ENCODE measurements at regions not wholly inside any gene's neighbourhood (a gene's known extent, or its start where the extent isn't known, plus 50 kb on each side); places are given as distances from the start of the nearest gene placed in this dataset.
"Not testable (repeated sequence)": the region's sequence is repeated elsewhere in the genome, so short reads cannot be mapped to it uniquely, and the experiment has no call there.

DNA sequence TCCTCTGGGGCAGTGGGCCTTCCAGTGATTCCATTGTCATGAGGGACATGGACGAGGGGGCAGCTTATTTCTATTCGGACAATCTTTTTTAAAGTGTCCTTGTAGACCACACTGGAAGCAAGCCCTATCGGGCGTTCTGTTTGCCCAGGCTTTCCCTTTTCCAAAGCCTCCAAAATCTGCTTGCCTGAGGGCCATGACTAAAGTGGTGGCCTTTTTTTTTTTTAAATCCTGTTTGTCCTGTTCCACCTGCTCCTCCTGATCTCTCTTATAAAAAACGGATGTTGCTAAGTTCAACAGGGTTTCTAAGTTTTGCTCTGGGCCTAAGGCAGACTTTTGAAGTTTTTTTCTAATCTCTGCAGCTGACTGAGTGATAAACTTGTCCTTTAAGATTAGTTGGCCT, 1380.1 kb downstream of the SI start:
- H3K4me1 ChIP-seq (ENCODE audit: control insufficient read depth in 1 of 2, insufficient read depth in 2 of 2, low read length in 2 of 2); H3K27me3 ChIP-seq (ENCODE audit: control insufficient read depth in 1 of 2, insufficient read depth in 2 of 2, low read length in 1 of 2); H3K36me3 ChIP-seq (ENCODE audit: control insufficient read depth in 1 of 2, insufficient read depth in 2 of 2, low read length in 1 of 2); DNase-seq; intact Hi-C loops (cut with DNase I); H3K9me3 ChIP-seq (ENCODE audit: control insufficient read depth, low read length); H3K4me3 ChIP-seq (ENCODE audit: low read length in 2 of 2); H3K27ac ChIP-seq (ENCODE audit: low read depth in 1 of 2, low read length in 2 of 2); ATAC-seq (ENCODE audit: low FRiP score): not testable (repeated sequence)
- 73 to 74% methylated on average over 5 of the region's 5 CpGs for WGBS, 2 donors

DNA sequence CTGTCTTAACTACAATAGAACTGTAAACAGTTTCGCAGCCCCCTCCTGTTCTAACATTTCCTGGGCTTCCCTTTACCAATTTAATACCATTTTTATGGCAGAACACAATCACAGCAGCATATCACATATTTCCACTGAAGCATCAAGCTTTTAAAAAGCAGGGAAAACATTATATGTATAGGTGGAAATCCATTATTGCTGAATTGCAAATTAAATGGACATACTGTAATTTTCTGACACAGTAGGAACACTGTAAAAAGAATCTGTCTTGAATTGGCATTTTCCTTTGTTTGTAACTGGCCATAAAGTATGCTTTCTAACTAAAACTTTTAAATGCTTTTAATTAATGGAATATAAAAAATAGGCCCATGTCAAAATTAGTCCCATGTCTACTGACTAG, 1385.8 kb downstream of the SI start:
- no peaks in the 10 kb centered on the region for H3K36me3 ChIP-seq (ENCODE audit: control insufficient read depth in 1 of 2, insufficient read depth in 2 of 2, low read length in 1 of 2)
- DNase-seq (no peak), ATAC-seq (ENCODE audit: low FRiP score) (no peak)
- H3K4me1 ChIP-seq (ENCODE audit: control insufficient read depth in 1 of 2, insufficient read depth in 2 of 2, low read length in 2 of 2) = no peaks in the 10 kb centered on the region
- no peak overlapping the region for H3K4me3 ChIP-seq (ENCODE audit: low read length in 2 of 2)
- 94% methylated on average over 1 of the region's 1 CpG for WGBS, 2 donors
- no peak overlapping the region for H3K27ac ChIP-seq (ENCODE audit: low read depth in 1 of 2, low read length in 2 of 2)
- no peaks in the 10 kb centered on the region for H3K27me3 ChIP-seq (ENCODE audit: control insufficient read depth in 1 of 2, insufficient read depth in 2 of 2, low read length in 1 of 2)
- intact Hi-C loops (cut with DNase I) = no loop called here
- H3K9me3 ChIP-seq (ENCODE audit: control insufficient read depth, low read length) = peaks cover 7% of the 10 kb centered on the region

DNA sequence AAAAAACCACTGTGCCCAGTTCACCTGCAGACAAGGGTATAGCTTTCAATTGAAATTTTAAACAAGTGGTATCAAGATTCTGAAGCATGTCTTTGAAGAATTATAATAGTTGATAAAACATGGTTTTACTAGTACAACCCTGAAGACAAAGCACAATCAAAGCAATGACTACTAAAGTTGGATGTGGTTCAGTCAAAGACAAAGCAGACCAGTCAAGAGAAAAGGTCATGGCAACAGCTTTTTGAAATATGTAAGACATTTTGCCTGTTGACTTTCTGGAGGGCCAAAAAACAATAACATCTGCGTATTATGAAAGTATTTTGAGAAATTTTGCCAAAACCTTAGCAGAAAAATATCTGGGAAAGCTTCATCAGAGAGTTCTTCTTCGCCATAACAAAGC, 1393.6 kb downstream of the SI start:
- Histone ChIP-seq H3K27me3 (ENCODE audit: control insufficient read depth in 1 of 2, insufficient read depth in 2 of 2, low read length in 1 of 2) (no peaks in the 10 kb centered on the region), H3K9me3 (ENCODE audit: control insufficient read depth, low read length) (peaks cover 6% of the 10 kb centered on the region), H3K4me1 (ENCODE audit: control insufficient read depth in 1 of 2, insufficient read depth in 2 of 2, low read length in 2 of 2) (no peaks in the 10 kb centered on the region), H3K36me3 (ENCODE audit: control insufficient read depth in 1 of 2, insufficient read depth in 2 of 2, low read length in 1 of 2) (no peaks in the 10 kb centered on the region), H3K27ac (ENCODE audit: low read depth in 1 of 2, low read length in 2 of 2) (no peak overlapping the region), H3K4me3 (ENCODE audit: low read length in 2 of 2) (no peak overlapping the region)
- 74 to 78% methylated on average over 2 of the region's 2 CpGs for WGBS, 2 donors
- intact Hi-C loops (cut with DNase I) = no loop called here
- no peak for ATAC-seq (ENCODE audit: low FRiP score)
- DNase-seq = no peak

DNA sequence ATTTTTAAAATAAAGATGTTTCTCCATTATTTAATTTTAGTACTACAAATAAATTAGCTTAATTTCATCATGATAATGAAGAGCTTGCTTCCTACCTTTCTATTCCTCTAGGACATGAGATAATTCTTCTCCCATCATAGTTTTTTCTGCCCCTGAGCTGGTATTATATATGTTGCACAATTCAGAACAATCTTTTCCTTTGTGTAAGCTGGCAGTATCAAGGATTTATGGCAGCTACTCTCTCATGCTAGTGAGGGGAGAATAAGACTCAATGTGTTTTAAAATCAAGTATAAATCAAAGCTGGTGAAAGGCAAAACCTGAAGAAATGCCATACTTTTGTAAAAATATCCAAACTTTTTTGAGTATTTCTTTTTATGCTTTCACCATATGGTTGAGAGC, 1405.3 kb downstream of the SI start:
- intact Hi-C loops (cut with DNase I) = no loop called here
- Histone ChIP-seq H3K36me3 (ENCODE audit: control insufficient read depth in 1 of 2, insufficient read depth in 2 of 2, low read length in 1 of 2) (no peaks in the 10 kb centered on the region), H3K9me3 (ENCODE audit: control insufficient read depth, low read length) (no peaks in the 10 kb centered on the region), H3K4me1 (ENCODE audit: control insufficient read depth in 1 of 2, insufficient read depth in 2 of 2, low read length in 2 of 2) (no peaks in the 10 kb centered on the region), H3K27ac (ENCODE audit: low read depth in 1 of 2, low read length in 2 of 2) (no peak overlapping the region), H3K4me3 (ENCODE audit: low read length in 2 of 2) (no peak overlapping the region), H3K27me3 (ENCODE audit: control insufficient read depth in 1 of 2, insufficient read depth in 2 of 2, low read length in 1 of 2) (no peaks in the 10 kb centered on the region)
- ATAC-seq (ENCODE audit: low FRiP score) (no peak), DNase-seq (no peak)

DNA sequence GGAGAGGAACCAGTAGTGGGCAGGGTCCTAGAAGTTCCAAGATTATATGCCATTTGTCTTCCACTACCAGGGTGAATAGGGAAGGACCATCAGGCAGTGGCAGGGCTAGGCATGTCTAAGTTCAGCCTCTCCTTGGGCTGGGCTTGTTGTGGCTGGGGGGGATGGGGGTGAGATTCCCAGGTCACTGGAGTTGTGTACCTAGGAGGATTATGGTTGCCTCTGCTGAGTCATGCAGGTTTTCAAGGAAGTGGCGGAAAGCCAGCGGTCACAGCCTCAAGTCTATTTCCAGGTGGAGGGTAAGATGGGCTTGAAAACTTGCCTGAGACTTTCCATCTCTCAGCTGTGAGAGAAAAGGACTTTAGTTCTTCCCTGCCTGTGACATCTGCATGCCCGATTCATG, 1407.1 kb downstream of the SI start:
- no peaks in the 10 kb centered on the region for H3K9me3 ChIP-seq (ENCODE audit: control insufficient read depth, low read length)
- WGBS, 2 donors = 97 to 98% methylated on average over 2 to 3 of the region's 3 CpGs
- intact Hi-C loops (cut with DNase I) = no loop called here
- no peak overlapping the region for H3K4me3 ChIP-seq (ENCODE audit: low read length in 2 of 2)
- no peaks in the 10 kb centered on the region for H3K4me1 ChIP-seq (ENCODE audit: control insufficient read depth in 1 of 2, insufficient read depth in 2 of 2, low read length in 2 of 2)
- H3K27ac ChIP-seq (ENCODE audit: low read depth in 1 of 2, low read length in 2 of 2) = no peak overlapping the region
- no peaks in the 10 kb centered on the region for H3K36me3 ChIP-seq (ENCODE audit: control insufficient read depth in 1 of 2, insufficient read depth in 2 of 2, low read length in 1 of 2)
- DNase-seq = no peak
- ATAC-seq (ENCODE audit: low FRiP score) = no peak
- no peaks in the 10 kb centered on the region for H3K27me3 ChIP-seq (ENCODE audit: control insufficient read depth in 1 of 2, insufficient read depth in 2 of 2, low read length in 1 of 2)

DNA sequence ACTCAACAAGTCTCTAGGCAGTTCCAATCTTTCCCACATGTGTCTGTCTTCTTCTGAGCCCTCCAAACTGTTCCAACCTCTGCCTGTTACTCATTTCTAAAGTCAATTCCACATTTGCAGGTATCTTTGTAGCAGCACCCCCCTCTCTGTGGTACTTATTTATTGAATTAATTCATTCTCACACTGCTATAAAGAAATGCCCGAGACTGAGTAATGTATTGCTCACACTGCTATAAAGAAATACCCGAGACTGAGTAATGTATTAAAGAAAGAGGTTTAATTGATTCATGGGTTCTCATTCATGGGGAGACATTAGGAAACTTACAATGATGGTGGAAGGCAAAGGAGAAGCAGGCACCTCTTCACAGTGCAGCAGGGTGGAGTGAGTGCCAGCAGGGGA, 1413.8 kb downstream of the SI start:
- H3K4me1 ChIP-seq (ENCODE audit: control insufficient read depth in 1 of 2, insufficient read depth in 2 of 2, low read length in 2 of 2) = no peaks in the 10 kb centered on the region
- H3K4me3 ChIP-seq (ENCODE audit: low read length in 2 of 2) = no peak overlapping the region
- intact Hi-C loops (cut with DNase I) = no loop called here
- H3K9me3 ChIP-seq (ENCODE audit: control insufficient read depth, low read length) = no peaks in the 10 kb centered on the region
- no peak for DNase-seq
- H3K27me3 ChIP-seq (ENCODE audit: control insufficient read depth in 1 of 2, insufficient read depth in 2 of 2, low read length in 1 of 2) = no peaks in the 10 kb centered on the region
- 86 to 93% methylated on average over 2 of the region's 2 CpGs for WGBS, 2 donors
- no peak overlapping the region for H3K27ac ChIP-seq (ENCODE audit: low read depth in 1 of 2, low read length in 2 of 2)
- H3K36me3 ChIP-seq (ENCODE audit: control insufficient read depth in 1 of 2, insufficient read depth in 2 of 2, low read length in 1 of 2) = no peaks in the 10 kb centered on the region
- no peak for ATAC-seq (ENCODE audit: low FRiP score)

DNA sequence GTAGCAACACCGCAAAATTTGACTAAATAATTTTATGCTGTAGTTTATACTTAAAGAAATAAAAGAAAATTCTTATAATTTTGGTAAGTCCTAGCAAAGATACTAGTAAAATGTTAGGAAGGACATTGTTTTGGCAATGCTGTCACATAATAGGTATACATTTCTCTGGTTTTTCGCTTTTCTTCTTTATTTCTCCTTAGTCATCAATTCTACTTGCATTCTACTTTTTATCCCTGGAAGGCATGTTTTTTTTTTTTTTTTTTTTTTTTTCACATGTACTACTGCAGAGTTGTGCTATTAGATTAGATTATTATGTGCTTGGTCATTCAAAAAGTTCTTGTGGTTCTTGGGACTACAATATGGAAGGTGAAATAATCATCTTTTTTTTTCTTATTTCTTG, 1421.2 kb downstream of the SI start:
- H3K27ac ChIP-seq (ENCODE audit: low read depth in 1 of 2, low read length in 2 of 2) = no peak overlapping the region
- intact Hi-C loops (cut with DNase I) = no loop called here
- no peaks in the 10 kb centered on the region for H3K4me1 ChIP-seq (ENCODE audit: control insufficient read depth in 1 of 2, insufficient read depth in 2 of 2, low read length in 2 of 2)
- DNase-seq (no peak), ATAC-seq (ENCODE audit: low FRiP score) (no peak)
- H3K9me3 ChIP-seq (ENCODE audit: control insufficient read depth, low read length) = no peaks in the 10 kb centered on the region
- H3K36me3 ChIP-seq (ENCODE audit: control insufficient read depth in 1 of 2, insufficient read depth in 2 of 2, low read length in 1 of 2) = no peaks in the 10 kb centered on the region
- no peak overlapping the region for H3K4me3 ChIP-seq (ENCODE audit: low read length in 2 of 2)
- WGBS, 2 donors = 93 to 97% methylated on average over 2 of the region's 2 CpGs
- H3K27me3 ChIP-seq (ENCODE audit: control insufficient read depth in 1 of 2, insufficient read depth in 2 of 2, low read length in 1 of 2) = no peaks in the 10 kb centered on the region

DNA sequence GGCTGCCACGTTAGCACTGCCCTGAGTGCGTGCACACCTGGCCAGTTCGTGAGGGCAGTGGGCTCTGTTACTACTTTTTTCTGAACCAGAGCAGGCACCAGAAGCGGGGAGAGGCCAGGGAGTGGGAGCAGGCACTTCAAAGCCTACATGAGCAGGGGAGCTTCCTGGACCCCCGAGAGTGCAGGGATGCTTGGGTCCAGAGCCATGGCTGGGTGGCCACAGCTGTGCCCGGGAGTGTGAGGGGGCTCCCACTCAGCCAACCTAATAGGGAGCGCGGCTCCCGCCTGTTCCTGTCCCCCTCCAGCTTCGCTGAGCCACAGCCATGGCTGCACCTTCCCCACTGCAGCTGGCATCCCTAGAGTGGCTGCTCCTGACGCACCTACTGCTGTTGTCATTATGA, 1423.3 kb downstream of the SI start:
- H3K27ac ChIP-seq (ENCODE audit: low read depth in 1 of 2, low read length in 2 of 2) = no peak overlapping the region
- H3K9me3 ChIP-seq (ENCODE audit: control insufficient read depth, low read length) = no peaks in the 10 kb centered on the region
- H3K36me3 ChIP-seq (ENCODE audit: control insufficient read depth in 1 of 2, insufficient read depth in 2 of 2, low read length in 1 of 2) = no peaks in the 10 kb centered on the region
- no peak for ATAC-seq (ENCODE audit: low FRiP score)
- peak in 1 of 2 donors; percentile 67 for DNase-seq
- H3K4me1 ChIP-seq (ENCODE audit: control insufficient read depth in 1 of 2, insufficient read depth in 2 of 2, low read length in 2 of 2) = no peaks in the 10 kb centered on the region
- 93 to 95% methylated on average over 11 of the region's 11 CpGs for WGBS, 2 donors
- H3K4me3 ChIP-seq (ENCODE audit: low read length in 2 of 2) = no peak overlapping the region
- intact Hi-C loops (cut with DNase I) = no loop called here
- H3K27me3 ChIP-seq (ENCODE audit: control insufficient read depth in 1 of 2, insufficient read depth in 2 of 2, low read length in 1 of 2) = no peaks in the 10 kb centered on the region

DNA sequence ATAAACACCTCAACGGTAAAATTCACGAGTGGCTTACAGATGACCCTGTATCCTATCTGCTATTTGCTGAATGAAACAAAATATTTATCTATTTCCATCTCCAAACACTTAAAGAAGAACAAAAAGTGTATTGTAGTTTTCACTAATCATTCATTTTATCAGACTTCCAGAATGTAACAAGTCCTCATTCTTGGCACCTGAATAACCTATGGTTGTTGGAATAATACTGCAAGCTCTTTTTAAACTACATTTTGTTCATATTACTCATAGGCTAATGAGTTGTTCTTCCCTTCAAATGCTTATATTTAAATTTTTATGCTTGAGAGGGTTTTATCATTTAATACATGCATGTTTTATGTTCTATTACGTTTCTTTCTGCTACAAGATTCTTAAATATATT, 1434.1 kb downstream of the SI start:
- H3K27ac ChIP-seq (ENCODE audit: low read depth in 1 of 2, low read length in 2 of 2) = no peak overlapping the region
- ATAC-seq (ENCODE audit: low FRiP score) = no peak
- H3K36me3 ChIP-seq (ENCODE audit: control insufficient read depth in 1 of 2, insufficient read depth in 2 of 2, low read length in 1 of 2) = no peaks in the 10 kb centered on the region
- no peaks in the 10 kb centered on the region for H3K27me3 ChIP-seq (ENCODE audit: control insufficient read depth in 1 of 2, insufficient read depth in 2 of 2, low read length in 1 of 2)
- no peaks in the 10 kb centered on the region for H3K9me3 ChIP-seq (ENCODE audit: control insufficient read depth, low read length)
- intact Hi-C loops (cut with DNase I) = no loop called here
- no peaks in the 10 kb centered on the region for H3K4me1 ChIP-seq (ENCODE audit: control insufficient read depth in 1 of 2, insufficient read depth in 2 of 2, low read length in 2 of 2)
- DNase-seq = no peak
- 47 to 51% methylated on average over 3 of the region's 3 CpGs for WGBS, 2 donors
- no peak overlapping the region for H3K4me3 ChIP-seq (ENCODE audit: low read length in 2 of 2)

DNA sequence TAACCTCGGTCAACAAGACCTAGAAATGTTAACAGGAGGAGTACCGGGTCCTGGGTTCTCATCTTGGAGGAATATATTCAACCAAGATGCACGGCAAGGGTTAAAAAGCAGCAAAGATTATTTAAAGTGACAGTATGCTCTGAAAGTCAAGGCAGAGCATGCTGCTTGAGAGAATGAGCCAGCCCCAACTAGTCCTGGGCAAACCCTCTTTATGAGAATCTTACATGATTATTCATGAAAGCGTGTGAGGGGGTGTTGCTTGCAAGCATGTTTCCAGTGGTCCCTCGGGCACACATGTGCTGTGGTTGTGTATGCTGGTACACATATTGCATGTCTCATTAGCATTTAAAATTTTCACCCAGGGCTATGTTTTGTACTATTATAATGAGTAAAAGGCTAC, 1445.6 kb downstream of the SI start:
- H3K36me3 ChIP-seq (ENCODE audit: control insufficient read depth in 1 of 2, insufficient read depth in 2 of 2, low read length in 1 of 2) = no peaks in the 10 kb centered on the region
- DNase-seq (no peak), ATAC-seq (ENCODE audit: low FRiP score) (no peak)
- H3K9me3 ChIP-seq (ENCODE audit: control insufficient read depth, low read length) = no peaks in the 10 kb centered on the region
- H3K4me1 ChIP-seq (ENCODE audit: control insufficient read depth in 1 of 2, insufficient read depth in 2 of 2, low read length in 2 of 2) = no peaks in the 10 kb centered on the region
- WGBS, 2 donors = 76 to 85% methylated on average over 5 of the region's 5 CpGs
- H3K27me3 ChIP-seq (ENCODE audit: control insufficient read depth in 1 of 2, insufficient read depth in 2 of 2, low read length in 1 of 2) = no peaks in the 10 kb centered on the region
- no peak overlapping the region for H3K4me3 ChIP-seq (ENCODE audit: low read length in 2 of 2)
- H3K27ac ChIP-seq (ENCODE audit: low read depth in 1 of 2, low read length in 2 of 2) = no peak overlapping the region
- intact Hi-C loops (cut with DNase I) = no loop called here

All from aorta (tissue), 5 donors.